Hindlimb muscle (tissue), 1 donor: ENCODE measurements at regions not wholly inside any gene's neighbourhood (a gene's known extent, or its start where the extent isn't known, plus 50 kb on each side); places are given as distances from the start of the nearest gene placed in this dataset.
"Not testable (repeated sequence)": the region's sequence is repeated elsewhere in the genome, so short reads cannot be mapped to it uniquely, and the experiment has no call there.

Experiments
- DNase-seq: peaks from one replicate; pipeline ENCODE4 v3.0.0-alpha.2; 2013

DNA sequence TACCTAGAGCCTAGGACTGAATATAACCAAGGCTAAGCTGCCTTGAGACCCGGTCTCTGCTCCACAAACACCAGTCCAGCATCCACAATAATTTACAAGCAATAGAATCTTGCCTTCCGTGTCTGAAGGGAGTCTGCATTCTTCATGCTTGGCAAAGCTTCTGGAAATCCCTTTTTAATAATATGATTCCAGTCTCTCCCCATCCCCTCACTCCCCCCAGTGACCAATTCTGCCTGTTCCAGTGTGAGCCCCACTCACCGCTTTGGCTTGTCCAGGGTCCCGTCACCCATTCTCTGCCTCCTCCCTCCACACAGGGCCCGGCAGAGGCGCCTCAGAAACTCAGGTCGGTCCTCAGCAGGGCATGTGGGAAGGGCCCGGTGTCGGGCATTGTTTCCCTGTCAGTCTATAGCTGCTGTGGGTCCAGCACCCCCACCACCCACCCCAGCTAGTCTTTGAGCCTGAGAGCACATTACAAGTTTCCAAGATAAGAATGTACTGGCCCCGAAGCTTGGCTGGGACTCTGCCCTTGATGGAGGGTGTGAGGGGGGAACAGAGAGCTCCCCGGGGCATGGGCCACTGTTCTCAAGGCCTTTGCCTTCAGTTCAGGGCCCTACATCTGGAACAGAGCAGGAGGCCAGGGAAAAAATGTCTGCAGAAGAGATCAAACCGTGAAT lies 129.7 kb upstream of the MYCN start:
- no peak for DNase-seq

DNA sequence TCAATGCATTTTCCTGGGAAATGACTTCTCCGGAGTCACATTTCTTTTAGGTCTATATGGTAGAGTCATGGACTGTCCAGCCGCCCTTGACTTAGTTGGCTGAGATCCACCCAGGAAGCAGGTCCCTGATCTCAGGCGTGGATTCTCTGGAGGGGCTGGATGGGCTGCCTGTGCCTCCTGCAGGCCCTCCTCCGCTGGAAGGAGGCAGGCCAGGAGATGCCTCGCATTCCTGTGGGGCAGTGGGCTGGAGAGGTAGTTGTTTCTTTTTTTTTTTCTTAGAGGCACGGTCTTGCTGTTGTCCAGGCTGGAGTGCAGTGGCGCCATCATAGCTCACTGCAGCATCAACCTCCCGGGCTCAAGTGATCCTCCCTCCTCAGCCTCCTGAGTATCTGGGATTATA lies 129.0 kb upstream of the MYCN start:
- no peak for DNase-seq

GRCh38 chr2:15812187-15812780 lies 128.1 kb upstream of the MYCN start:
- DNase-seq = no peak

DNA sequence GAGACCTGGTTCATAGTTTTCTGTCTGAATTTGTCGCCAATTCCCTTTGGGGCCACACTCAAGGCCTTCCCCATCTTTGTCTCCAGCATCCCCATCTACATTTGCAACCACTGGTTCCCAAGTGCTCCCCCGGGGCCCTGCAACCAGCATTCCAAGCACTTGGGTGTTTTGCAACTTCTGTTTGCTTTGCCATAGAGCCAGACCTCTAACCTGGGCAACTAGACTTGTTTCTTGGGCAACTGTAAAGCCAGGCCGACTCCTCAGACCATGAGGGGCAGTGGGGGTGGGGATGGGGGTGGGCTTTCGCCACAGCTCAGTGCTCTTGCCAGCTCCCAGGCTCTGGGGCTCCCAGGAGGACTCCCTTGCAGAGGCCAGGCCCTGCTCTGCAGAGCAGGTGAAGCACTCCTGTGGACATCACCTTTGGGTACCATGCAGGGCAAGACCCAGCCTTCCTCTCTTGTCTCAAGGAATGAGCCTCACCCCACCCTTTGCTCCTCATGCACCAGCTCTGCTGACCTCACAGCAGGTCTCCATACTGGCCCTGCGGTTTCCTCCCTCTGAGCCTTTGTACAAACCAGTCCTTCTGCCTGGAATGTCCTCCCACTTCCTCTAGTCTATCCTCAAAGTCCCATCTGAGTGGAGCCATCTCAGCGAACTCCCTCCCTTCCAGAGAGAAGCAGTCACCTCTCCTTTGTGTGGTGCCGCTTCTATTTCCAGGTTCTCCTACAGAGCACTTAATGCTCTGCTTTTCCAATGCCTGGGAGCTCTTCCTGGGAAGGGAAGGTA lies 126.7 kb upstream of the MYCN start:
- DNase-seq = no peak

- DNase-seq = no peak
These were observed 125.9 kb upstream of the MYCN start for GRCh38 chr2:15814403-15814802.

GRCh38 chr2:15814946-15815345 lies 125.4 kb upstream of the MYCN start:
- DNase-seq = no peak

GRCh38 chr2:15816226-15816625 lies 124.1 kb upstream of the MYCN start:
- DNase-seq = no peak

- DNase-seq = no peak
These were observed 123.5 kb upstream of the MYCN start for GRCh38 chr2:15816674-15817406.

GRCh38 chr2:15817748-15818147 lies 122.6 kb upstream of the MYCN start:
- DNase-seq = no peak

DNA sequence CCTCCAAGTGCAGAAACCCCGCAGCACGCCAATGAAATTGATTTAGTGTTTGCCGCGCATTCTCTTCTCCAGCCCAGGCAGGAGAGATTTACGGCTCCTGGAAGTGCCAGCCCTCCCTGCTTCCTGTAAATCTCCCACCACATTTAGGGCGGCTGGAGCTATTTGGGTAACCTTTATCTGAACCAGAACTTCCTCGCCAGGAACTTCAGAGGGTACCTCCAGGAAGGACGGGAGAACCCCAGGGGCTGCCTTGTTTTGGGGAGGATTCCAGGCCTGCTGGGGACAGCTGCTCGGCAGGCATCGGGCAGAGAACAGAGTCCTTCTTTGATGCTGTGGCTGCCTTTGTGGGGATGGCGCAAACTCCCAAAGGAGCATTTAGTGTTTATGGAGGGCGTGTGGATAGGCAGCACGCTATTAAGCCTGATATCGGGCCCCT lies 122.0 kb upstream of the MYCN start:
- DNase-seq = no peak

- no peak for DNase-seq
These were observed 121.5 kb upstream of the MYCN start for GRCh38 chr2:15818881-15819280.

DNA sequence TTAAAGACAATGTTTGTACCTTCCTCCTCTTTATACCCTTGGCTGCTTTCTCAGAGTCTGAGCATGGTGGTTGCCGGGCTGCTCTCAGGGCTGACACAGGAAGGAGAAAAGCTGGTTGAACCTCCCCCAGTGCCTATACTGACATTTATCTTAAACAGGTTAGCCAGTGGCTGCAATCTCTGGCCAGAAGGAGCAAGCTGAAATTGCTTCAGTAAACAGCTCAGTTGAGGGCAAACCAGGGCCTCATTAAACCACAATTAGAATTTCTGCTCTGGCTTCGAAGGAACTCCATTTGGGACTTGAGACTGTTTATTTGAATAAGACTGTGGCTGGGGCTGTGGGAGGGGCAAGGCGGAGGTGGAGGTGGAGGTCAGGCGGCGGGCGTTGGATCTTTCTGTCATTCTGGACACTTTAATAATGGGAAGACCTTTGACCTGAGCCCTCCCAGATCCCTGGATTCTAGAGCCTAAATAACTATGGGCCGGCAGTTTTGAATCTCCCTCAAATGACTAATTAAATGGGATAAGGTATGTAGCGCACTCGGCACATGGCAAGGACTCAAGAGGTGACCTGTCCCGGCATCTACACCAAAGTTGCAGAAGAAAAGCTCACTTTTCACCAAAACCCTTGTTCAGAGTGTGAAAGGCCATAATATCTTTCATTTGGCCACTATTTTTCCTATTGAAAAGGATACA lies 120.6 kb upstream of the MYCN start:
- no peak for DNase-seq

GRCh38 chr2:15820257-15820566 lies 120.1 kb upstream of the MYCN start:
- no peak for DNase-seq

GRCh38 chr2:15820927-15821326 lies 119.4 kb upstream of the MYCN start:
- no peak for DNase-seq

DNA sequence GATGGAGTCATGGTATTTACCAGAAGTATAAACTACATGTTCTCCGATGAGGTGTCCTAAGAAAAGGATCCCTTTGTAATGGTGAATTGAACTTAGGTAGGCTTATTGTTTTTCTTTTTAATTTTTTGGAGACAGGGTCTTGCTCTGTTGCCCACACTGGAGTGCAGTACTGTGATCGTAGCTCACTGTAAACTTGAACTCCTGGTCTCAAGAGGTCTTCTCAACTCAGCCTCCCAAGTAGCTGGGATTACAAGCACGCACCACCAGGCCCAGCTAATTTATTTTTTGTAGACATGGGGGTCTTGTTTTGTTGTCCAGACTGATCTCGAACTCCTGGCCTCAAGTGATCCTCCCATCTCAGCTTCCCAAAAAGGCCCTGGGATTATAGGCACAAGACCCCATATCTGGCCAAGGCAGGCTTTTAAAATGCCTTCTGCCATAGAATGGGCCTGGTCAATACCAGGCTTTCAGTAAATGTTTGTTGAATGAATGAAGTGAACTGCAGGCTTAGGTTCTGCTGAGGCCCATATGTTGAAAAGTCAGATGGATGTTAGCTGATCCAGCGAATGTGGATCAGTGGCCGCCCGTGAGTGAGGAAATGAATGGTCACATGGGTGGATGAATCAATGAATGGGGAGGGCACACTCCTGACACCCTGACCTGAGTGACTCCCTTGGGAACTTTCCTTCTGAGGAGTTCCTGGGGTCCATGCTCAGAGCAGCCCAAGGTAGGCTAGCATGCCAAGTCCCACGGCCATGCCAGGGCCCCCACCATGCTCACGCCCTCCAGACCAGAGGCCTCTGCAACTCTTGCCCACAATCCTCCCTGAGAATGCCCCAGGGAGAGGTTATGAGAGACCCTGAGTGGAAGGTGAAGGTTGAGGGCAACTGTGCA lies 118.0 kb upstream of the MYCN start:
- no peak for DNase-seq

DNA sequence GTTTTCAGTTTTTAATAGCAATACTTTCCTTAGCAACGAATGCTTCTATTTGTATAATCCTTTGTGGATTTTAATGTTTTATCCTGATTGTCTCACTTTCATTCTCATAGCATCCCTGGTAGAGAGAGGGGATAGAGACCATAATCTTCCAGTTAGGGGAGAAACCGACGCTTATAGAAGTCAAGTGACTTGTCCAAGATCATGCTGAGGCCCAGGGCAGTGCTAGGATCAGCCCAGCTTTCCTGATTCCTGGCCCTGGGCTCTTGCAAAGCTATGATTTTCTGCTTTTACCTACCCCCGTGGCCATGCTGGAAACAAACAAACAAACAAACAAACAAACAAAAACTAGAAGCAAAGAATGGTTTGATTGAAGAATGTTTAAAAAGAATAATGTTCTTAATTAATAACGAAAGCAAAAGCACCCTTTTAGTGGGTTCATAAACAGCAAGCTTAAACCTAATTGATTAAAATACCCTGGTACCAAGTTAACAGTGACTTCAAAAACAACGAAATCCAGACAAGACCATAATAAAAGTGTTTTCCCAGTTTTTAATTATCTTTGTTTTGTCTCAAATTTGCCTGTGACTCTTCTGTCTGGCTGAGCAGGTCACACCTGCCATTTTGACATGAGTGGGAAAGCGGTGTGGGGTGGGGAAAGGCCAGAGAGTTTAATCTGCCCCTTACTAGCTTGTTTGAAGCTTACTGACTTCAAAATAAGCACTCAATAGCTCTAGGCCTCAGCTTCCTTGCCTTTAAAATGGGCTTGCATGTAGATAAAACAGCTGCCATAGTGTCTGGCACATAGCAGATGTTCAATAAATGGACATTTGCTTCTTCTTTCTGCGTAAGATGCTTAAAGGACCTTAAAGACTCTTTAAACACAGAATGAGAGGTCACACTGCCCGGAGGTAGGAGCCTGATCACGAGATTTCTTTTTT lies 116.6 kb upstream of the MYCN start:
- no peak for DNase-seq

GRCh38 chr2:15824467-15824866 lies 115.9 kb upstream of the MYCN start:
- not testable (repeated sequence) for DNase-seq

DNA sequence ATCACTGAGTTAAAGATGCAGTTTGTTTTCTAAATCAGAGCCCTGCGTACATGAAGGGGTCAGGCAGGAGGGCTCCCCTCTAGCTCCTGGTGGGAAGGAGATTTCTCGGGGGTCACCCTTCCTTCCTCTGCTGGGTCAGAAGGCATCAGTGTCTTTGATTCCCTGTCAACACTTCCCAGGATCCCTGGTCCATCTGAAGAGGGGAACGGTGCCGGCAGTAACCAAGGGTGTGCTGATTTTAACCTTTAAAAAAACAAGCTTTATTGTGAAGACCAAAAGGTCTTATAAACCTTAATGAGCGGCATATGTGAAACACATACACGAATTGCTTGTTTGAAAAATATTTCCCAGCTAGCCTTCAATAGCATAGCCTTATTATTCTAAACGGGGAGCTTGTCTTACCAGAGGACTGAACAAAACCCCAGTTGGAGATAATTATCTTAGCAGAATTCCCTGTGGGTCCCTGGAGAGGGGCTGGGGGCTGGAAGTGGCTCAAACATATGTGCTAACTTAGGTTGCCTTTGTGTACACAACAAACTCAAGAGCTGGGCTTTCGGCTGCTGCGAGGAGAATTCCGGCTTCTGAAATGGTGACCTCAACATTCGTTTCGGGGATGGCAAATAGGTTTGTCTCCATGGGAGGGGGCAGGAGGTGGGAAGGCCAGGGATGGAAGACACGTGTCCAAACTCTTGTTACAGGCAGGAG lies 114.9 kb upstream of the MYCN start:
- DNase-seq = no peak

- no peak for DNase-seq
These were observed 114.1 kb upstream of the MYCN start for GRCh38 chr2:15826273-15826717.

DNA sequence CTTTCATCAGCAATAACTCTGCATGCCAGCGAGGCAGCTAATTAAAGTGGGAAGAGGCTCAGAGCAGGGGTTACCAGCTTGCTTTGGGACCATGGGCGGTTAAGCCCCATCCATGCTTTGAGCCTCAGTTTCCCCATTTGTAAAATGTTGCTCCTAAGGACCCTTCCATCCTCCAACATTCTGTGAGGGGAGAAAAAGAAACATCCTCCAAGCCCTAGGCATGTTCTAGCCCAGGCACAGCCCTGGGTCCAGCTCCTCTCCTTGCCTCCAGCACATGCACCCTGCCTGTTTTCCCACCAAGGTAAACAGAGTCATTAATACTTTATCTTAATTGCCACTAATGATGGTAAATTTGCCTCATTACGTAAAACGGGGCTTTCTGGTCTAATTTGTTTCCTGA lies 113.3 kb upstream of the MYCN start:
- DNase-seq = no peak
